ENCODE measurements at regions not wholly inside any gene's neighbourhood (a gene's known extent, or its start where the extent isn't known, plus 50 kb on each side); places are given as distances from the start of the nearest gene placed in this dataset.

DNA sequence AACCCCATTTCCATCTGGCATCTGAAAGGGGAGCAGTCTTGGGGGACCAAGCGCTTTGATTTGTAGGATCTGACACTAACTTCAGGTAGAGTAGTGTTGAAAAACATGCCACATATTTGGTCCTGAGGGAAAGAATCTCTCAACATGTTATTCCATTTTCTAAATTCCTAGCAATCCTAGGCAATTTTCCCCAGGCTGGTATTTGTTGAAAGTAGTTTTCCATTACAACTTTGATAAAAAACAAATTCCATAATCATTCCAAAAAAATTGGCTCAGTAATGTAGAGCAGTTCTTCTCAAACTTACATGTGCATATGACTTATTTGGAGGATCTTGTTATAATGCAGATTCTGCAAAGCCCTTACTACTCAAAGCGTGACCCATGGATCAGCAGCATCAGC is 477.9 kb downstream of the ACTL7B start:
- Mint-ChIP-seq H3K4me3 (no peak overlapping the region), H3K27me3 (no peaks in the 10 kb centered on the region), H3K9me3 (peaks cover 4% of the 10 kb centered on the region), H3K36me3 (ENCODE audit: low read depth) (no peaks in the 10 kb centered on the region), H3K4me1 (ENCODE audit: low read depth) (no peaks in the 10 kb centered on the region), H3K27ac (no peak overlapping the region)

DNA sequence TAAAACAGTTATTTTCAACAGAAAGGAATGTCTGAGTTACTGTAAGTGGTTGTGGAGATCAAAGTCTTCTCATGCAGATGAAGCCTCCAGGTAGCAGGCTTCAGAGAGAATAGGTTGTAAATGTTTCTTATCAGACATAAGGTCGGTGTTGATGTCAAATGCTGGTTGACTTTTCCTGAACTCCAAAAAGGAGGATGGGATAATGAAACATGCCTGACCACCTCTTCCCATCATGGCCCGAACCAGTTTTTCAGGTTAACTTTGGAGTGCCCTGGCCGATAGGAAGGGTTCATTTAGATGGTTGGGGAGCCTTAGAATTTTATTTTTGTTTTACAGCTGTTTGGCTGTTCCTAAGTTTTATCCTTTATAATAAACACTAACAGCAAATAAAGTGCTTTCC is 478.4 kb downstream of the ACTL7B start:
- H3K4me3 Mint-ChIP-seq, result no peak overlapping the region
- H3K4me1 Mint-ChIP-seq (ENCODE audit: low read depth), result no peaks in the 10 kb centered on the region
- no peak overlapping the region for H3K27ac Mint-ChIP-seq
- no peaks in the 10 kb centered on the region for H3K27me3 Mint-ChIP-seq
- H3K36me3 Mint-ChIP-seq (ENCODE audit: low read depth), result no peaks in the 10 kb centered on the region
- peaks cover 4% of the 10 kb centered on the region for H3K9me3 Mint-ChIP-seq

DNA sequence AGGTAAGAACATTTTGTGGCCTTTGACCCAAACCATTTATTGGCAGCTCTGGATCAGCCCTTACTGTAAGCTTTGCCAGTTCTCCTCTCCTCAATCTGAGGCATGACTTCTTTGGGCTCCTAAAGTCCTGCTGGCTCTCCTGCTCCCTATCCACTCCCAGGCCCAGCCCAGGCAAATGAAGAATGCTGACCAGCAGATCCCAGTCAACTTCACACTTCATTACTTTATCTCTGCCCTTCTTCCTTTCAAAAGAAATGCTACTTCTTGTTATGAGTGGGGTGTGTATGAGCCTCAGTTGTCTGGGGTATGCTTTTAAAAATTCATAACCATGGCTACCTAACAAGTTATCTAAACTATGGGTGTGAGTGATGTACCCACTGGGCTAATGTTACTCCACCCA is 479.6 kb downstream of the ACTL7B start:
- Mint-ChIP-seq H3K27ac (no peak overlapping the region), H3K27me3 (no peaks in the 10 kb centered on the region), H3K4me1 (ENCODE audit: low read depth) (no peaks in the 10 kb centered on the region), H3K4me3 (no peak overlapping the region), H3K36me3 (ENCODE audit: low read depth) (no peaks in the 10 kb centered on the region), H3K9me3 (peaks cover under 1% of the 10 kb centered on the region)

DNA sequence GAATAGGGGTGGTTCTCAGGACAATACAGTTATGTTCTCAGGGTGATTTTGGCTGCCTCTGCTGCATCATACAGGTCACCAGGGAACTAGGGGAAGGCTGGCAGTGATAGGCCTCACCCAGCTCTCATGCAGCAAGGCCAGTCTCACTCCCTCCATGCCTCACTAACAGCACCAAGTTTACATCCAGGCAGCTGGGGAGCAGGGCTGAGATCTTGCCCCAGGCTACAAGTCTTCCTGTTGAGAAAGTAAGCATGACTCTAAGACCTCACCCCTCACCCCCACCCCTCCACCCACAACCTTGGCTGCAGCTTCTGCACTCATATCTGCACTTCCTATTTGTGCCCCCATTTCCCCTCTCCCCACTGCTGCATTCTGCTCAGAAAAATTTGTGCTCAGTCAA is 481.2 kb downstream of the ACTL7B start:
- H3K4me3 Mint-ChIP-seq, result no peak overlapping the region
- H3K9me3 Mint-ChIP-seq, result peaks cover 4% of the 10 kb centered on the region
- no peak overlapping the region for H3K27ac Mint-ChIP-seq

DNA sequence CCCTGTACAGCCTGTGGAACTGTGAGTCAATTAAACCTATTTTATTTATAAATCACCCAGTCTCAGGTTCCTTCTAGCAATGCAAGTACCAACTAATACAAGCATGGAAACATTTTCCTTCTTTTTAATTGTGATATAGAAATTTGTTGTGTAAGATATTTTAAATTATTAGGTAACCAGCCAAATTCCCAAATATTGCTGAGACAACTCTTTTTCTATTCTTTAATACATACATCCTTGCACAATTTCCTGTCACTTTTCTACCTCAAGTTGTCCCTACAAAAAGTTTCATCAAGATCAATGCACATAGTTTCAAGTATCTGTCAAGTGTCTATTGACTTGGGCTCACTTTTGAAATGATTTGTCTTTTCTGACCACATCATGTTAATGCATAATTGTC is 488.6 kb downstream of the ACTL7B start:
- no peaks in the 10 kb centered on the region for H3K36me3 Mint-ChIP-seq (ENCODE audit: low read depth)
- H3K27me3 Mint-ChIP-seq, result no peaks in the 10 kb centered on the region
- H3K27ac Mint-ChIP-seq, result no peak overlapping the region

More for the DNA sequence above, 481.2 kb downstream of the ACTL7B start:
- H3K4me1 Mint-ChIP-seq (ENCODE audit: low read depth), result no peaks in the 10 kb centered on the region
- no peaks in the 10 kb centered on the region for H3K36me3 Mint-ChIP-seq (ENCODE audit: low read depth)
- H3K27me3 Mint-ChIP-seq, result no peaks in the 10 kb centered on the region

DNA sequence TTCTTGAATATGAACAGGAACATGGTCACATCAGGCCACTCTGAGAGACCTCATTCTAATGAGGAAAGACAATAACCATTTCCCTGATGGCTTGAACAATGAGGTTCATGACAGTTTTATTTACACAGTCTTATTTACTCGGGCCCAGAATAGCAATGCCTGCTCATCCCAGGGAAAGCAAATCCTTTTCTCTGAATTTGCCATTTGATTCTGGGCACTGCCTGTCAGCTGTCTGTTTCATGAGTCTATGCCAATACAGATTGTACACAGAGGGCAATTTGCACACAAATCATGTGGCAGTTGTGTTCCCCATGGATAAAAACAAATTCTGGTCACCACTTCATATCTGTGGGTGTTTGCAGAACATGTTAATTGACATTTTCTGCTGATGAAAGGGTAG is 492.5 kb downstream of the ACTL7B start:
- Mint-ChIP-seq H3K4me3 (no peak overlapping the region), H3K4me1 (ENCODE audit: low read depth) (no peaks in the 10 kb centered on the region)

More for the DNA sequence above, 488.6 kb downstream of the ACTL7B start:
- H3K9me3 Mint-ChIP-seq, result peaks cover 7% of the 10 kb centered on the region
- H3K4me3 Mint-ChIP-seq, result no peak overlapping the region
- H3K4me1 Mint-ChIP-seq (ENCODE audit: low read depth), result no peaks in the 10 kb centered on the region

DNA sequence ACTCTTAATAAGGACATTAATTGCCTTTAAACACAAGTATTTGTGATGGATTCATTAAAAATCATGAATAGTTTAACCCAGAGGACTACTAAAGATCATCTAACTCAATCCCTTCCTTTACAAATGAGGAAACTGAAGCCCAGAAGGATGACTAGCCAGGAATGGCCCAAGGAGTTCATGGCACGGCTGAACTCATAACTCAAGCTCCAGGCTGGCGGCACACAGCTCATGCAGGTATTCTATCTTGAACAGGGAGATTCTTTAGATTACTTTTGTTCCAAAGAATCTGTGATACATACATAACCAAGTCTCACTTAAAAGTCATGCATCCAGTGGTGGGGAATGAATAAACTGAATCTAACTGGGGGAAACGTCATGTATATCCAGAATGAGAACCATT is 495.5 kb downstream of the ACTL7B start:
- Mint-ChIP-seq H3K9me3 (peaks cover 3% of the 10 kb centered on the region), H3K4me3 (no peak overlapping the region), H3K27me3 (no peaks in the 10 kb centered on the region), H3K27ac (no peak overlapping the region), H3K4me1 (ENCODE audit: low read depth) (no peaks in the 10 kb centered on the region), H3K36me3 (ENCODE audit: low read depth) (no peaks in the 10 kb centered on the region)

More for the DNA sequence above, 492.5 kb downstream of the ACTL7B start:
- Mint-ChIP-seq H3K27me3 (no peaks in the 10 kb centered on the region), H3K36me3 (ENCODE audit: low read depth) (no peaks in the 10 kb centered on the region), H3K9me3 (peaks cover 3% of the 10 kb centered on the region), H3K27ac (no peak overlapping the region)

DNA sequence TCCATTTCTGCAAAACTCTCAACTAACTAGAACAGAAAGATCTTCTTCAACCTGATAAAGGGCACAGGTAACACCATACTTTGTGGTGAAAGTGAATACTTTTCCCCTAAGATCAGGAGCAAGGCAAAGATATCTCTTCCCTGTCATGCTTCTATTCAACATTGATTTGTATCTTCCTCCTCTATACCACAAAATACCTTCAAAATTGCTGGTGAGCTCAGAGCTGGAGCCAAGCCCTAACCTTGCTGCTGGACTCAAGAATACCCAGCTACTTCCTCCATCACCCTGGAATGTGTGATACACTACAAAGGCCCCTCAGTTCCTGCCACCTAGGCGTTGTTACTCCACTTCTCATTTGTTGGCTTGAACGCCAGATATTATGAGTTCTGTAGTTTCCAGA is 499.0 kb downstream of the ACTL7B start:
- Mint-ChIP-seq H3K36me3 (ENCODE audit: low read depth) (no peaks in the 10 kb centered on the region), H3K27ac (no peak overlapping the region), H3K9me3 (peaks cover 8% of the 10 kb centered on the region), H3K4me3 (no peak overlapping the region), H3K4me1 (ENCODE audit: low read depth) (no peaks in the 10 kb centered on the region), H3K27me3 (peaks cover 3% of the 10 kb centered on the region)

DNA sequence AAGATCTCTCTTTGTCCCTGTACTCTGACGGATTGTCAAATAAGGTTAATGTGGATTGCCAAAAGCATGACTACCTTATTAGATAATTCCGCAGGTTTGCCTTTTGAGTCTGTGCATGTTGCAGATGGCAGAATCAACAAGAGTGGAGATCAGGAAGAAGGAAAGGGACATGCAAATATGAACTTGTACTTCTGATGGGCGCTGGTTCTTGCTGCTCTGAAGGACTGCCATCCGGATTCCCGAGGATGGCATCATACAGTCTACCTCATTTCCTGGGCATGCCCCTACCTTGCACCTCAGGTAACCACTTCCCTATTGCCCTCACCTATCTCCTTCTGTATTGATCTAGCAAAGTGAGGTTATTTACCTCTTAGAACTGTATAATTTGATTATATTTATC is 504.2 kb downstream of the ACTL7B start:
- Mint-ChIP-seq H3K9me3 (peaks cover 8% of the 10 kb centered on the region), H3K4me3 (no peak overlapping the region), H3K36me3 (ENCODE audit: low read depth) (no peaks in the 10 kb centered on the region), H3K27ac (no peak overlapping the region), H3K4me1 (ENCODE audit: low read depth) (no peaks in the 10 kb centered on the region), H3K27me3 (peaks cover 3% of the 10 kb centered on the region)

DNA sequence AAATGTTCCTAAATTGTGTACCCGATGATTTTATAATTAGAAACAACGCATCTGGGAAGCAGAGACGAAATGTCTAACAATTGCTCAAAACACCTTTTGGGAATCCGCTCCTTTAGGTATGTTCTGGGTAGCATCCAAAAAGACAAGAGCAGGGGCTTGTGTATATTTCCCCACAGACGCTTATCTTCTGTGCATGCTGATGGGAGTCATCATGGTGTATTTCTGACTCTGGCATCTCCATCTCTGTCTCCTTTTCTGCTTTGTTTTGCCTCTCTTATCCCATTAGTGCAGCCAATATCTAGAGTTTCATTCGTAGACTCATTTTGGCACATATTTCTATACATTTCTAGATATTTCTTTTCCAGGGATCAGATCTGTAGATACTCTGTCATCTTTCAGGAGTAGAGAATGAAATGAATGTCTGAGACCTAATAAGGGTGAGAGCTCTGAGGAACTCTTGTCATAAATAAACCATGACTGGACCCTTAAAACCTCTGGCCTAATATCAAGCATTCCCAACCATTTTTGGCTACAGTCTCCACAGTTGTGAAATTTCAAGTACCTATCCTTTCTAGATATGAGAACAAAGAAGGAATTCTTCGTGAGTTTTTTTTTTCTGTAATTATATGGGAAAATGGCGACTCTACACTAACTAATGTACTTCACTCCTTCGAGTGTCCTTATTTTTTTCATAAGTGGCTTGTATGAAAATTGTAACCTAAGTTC is 508.2 kb downstream of the ACTL7B start:
- H3K4me3 Mint-ChIP-seq, result no peak overlapping the region
- H3K9me3 Mint-ChIP-seq, result peaks cover 4% of the 10 kb centered on the region
- no peaks in the 10 kb centered on the region for H3K27me3 Mint-ChIP-seq
- H3K4me1 Mint-ChIP-seq (ENCODE audit: low read depth), result no peaks in the 10 kb centered on the region
- H3K36me3 Mint-ChIP-seq (ENCODE audit: low read depth), result no peaks in the 10 kb centered on the region
- H3K27ac Mint-ChIP-seq, result no peak overlapping the region

DNA sequence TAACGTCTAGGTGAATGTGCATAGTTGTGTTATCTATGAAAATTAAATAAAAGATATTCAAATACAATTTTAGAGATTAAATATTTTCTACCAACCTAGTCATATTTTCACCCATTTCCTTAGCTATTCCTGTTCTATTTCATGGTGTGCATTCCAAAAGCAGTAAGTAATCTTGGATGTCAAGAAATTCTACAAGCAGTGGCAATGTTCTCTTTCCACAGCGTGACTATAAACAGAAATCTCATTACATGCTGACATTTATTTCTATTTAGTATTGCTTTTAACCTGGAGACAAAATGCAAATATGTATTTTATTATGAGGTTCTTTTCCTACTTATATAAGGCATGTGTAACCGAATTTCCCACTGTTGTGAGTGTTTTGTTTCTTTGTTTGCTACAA is 510.0 kb downstream of the ACTL7B start:
- Mint-ChIP-seq H3K27me3 (no peaks in the 10 kb centered on the region), H3K27ac (no peak overlapping the region), H3K9me3 (no peaks in the 10 kb centered on the region), H3K4me1 (ENCODE audit: low read depth) (no peaks in the 10 kb centered on the region), H3K36me3 (ENCODE audit: low read depth) (no peaks in the 10 kb centered on the region), H3K4me3 (no peak overlapping the region)

DNA sequence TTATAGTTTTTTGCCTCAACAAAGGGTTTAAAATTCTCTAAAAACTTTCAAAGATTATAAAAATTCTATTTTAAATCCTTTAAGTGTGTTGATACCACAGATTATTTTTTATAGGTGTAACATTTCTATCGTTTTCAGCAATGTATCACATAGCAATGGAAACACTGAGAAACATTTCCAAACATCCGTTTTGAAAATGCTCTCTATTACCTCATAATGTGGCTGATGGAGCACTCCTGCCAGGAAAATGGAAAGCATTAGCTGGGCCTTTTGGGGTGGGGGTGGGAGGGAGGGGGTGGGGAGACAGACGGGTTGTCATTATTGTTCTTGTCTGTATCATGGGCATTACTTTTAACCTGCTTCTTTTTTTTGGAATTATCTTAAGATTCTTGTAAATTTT is 516.5 kb downstream of the ACTL7B start:
- Mint-ChIP-seq H3K4me3 (no peak overlapping the region), H3K9me3 (no peaks in the 10 kb centered on the region), H3K4me1 (ENCODE audit: low read depth) (no peaks in the 10 kb centered on the region), H3K36me3 (ENCODE audit: low read depth) (no peaks in the 10 kb centered on the region), H3K27ac (no peak overlapping the region), H3K27me3 (no peaks in the 10 kb centered on the region)

DNA sequence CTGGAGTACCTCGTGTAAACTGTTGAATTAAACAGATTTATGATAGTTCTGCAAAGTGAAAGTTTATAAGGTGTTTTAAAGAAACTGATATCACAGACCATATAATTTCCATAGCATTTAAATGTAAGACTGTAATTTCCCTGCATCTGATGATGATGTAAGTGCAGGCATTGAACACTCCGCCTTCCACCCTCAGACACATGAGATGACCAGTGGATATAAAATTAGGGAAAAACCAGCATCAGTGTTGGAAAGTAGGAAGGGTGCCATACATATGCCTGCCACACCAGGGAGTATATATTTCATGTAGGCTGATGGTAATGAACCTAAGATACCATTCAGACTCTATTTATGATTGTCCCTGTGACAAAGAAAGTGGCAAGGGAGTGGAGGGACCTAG is 519.2 kb downstream of the ACTL7B start:
- Mint-ChIP-seq H3K4me1 (ENCODE audit: low read depth) (no peaks in the 10 kb centered on the region), H3K27ac (no peak overlapping the region), H3K27me3 (no peaks in the 10 kb centered on the region), H3K4me3 (no peak overlapping the region), H3K9me3 (peaks cover 3% of the 10 kb centered on the region), H3K36me3 (ENCODE audit: low read depth) (no peaks in the 10 kb centered on the region)

DNA sequence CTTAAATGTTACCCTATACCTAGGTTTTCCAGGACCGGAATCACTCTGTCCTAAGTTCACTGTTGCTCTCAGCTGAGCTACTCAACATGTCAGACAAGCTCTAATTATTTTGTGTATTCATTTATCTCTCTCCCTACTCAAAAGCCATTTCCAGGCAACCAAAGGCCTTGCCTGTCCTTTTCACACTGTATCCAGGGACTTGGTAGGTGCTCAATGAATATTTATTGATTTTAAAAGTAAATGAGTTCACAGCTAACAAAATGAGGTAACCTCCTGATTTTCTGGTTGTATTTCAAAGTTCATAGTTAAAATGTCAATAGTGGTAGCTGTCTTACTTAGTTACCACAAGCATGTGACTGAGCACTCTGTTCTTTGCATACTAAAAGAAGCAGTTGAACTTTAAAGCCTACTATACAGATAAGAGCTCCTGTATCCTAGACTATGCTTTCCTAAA is 522.2 kb downstream of the ACTL7B start:
- no peak overlapping the region for H3K4me3 Mint-ChIP-seq
- H3K36me3 Mint-ChIP-seq (ENCODE audit: low read depth), result no peaks in the 10 kb centered on the region
- no peak overlapping the region for H3K27ac Mint-ChIP-seq
- H3K9me3 Mint-ChIP-seq, result peaks cover 11% of the 10 kb centered on the region
- H3K27me3 Mint-ChIP-seq, result no peaks in the 10 kb centered on the region
- H3K4me1 Mint-ChIP-seq (ENCODE audit: low read depth), result no peaks in the 10 kb centered on the region

DNA sequence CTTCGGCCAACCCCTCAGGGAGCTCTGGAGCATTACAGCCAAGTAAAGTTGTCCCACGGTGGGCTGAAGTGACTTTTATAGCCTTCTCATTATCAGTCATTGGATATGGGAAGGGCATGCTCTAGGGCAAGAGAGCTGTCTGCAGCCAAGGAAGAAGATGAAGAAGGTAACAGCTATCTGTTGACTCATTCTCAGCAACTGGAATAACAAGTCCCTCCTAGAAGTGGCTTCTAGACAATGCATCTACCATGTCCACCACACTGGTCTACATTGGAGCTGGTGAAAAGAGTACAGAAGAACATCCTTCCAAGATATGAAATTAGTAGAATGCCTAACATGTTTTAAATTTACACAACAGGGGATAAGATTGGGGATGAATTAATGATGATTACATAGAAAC is 524.2 kb downstream of the ACTL7B start:
- H3K27me3 Mint-ChIP-seq, result no peaks in the 10 kb centered on the region
- H3K36me3 Mint-ChIP-seq (ENCODE audit: low read depth), result no peaks in the 10 kb centered on the region
- no peak overlapping the region for H3K27ac Mint-ChIP-seq
- no peak overlapping the region for H3K4me3 Mint-ChIP-seq
- H3K4me1 Mint-ChIP-seq (ENCODE audit: low read depth), result no peaks in the 10 kb centered on the region
- peaks cover 22% of the 10 kb centered on the region for H3K9me3 Mint-ChIP-seq

DNA sequence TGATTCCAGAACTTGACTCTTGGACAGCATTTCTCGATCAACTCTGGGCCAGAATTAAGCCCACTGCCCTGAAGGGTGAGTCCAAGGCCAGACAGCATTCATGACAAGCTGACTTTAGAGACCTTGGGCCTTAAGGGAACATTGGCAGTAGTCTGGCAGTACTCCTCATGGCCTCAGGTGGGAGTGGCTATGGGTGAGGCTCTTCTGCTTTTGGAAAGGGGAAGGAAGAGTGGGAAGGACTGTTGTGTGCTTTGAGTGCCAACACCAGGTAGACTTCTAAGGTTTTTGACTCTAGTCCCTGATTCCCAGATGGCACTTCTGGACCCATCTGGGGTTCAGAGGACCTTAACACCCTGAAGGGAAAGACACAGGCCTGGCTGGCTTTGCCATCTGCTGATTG is 530.4 kb downstream of the ACTL7B start:
- H3K9me3 Mint-ChIP-seq, result peaks cover 24% of the 10 kb centered on the region
- no peaks in the 10 kb centered on the region for H3K36me3 Mint-ChIP-seq (ENCODE audit: low read depth)
- no peaks in the 10 kb centered on the region for H3K4me1 Mint-ChIP-seq (ENCODE audit: low read depth)

More for the DNA sequence above, 530.4 kb downstream of the ACTL7B start:
- Mint-ChIP-seq H3K27ac (no peak overlapping the region), H3K4me3 (no peak overlapping the region), H3K27me3 (no peaks in the 10 kb centered on the region)

All from stimulated activated naive CD8-positive, alpha-beta T cell treated with anti-CD3 and anti-CD28 coated beads, Interleukin-15, Interleukin-2, amounts not matched to agents 100 ng/mL and 50 ng/mL, for 24 hours (primary cell).